ENCODE measurements at regions not wholly inside any gene's neighbourhood (a gene's known extent, or its start where the extent isn't known, plus 50 kb on each side); places are given as distances from the start of the nearest gene placed in this dataset.
"Not testable (repeated sequence)": the region's sequence is repeated elsewhere in the genome, so short reads cannot be mapped to it uniquely, and the experiment has no call there.

- no peak for DNase-seq (ENCODE audit: low read depth)
Observed at GRCh38 chr2:21854938-21855337, 731.2 kb downstream of the TDRD15 start.

- DNase-seq (ENCODE audit: low read depth) = no peak
Observed at GRCh38 chr2:21856708-21857107, 732.9 kb downstream of the TDRD15 start.

- no peak for DNase-seq (ENCODE audit: low read depth)
Observed at GRCh38 chr2:21860907-21861306, 737.1 kb downstream of the TDRD15 start.

- no peak for DNase-seq (ENCODE audit: low read depth)
Observed at GRCh38 chr2:21866316-21866715, 742.5 kb downstream of the TDRD15 start.

- no peak for DNase-seq (ENCODE audit: low read depth)
Observed at GRCh38 chr2:21887881-21888280, 764.1 kb downstream of the TDRD15 start.

GRCh38 chr2:21890041-21890440 lies 766.3 kb downstream of the TDRD15 start:
- DNase-seq (ENCODE audit: low read depth) = no peak

GRCh38 chr2:21890716-21891115 lies 766.9 kb downstream of the TDRD15 start:
- DNase-seq (ENCODE audit: low read depth) = no peak

- no peak for DNase-seq (ENCODE audit: low read depth)
Observed at GRCh38 chr2:21891191-21891590, 767.4 kb downstream of the TDRD15 start.

GRCh38 chr2:21892140-21892539 lies 768.4 kb downstream of the TDRD15 start:
- no peak for DNase-seq (ENCODE audit: low read depth)

- DNase-seq (ENCODE audit: low read depth) = no peak
Observed at GRCh38 chr2:21895200-21895599, 771.4 kb downstream of the TDRD15 start.

GRCh38 chr2:21908712-21909380 lies 785.1 kb downstream of the TDRD15 start:
- not testable (repeated sequence) for DNase-seq (ENCODE audit: low read depth)

- DNase-seq (ENCODE audit: low read depth) = no peak
Observed at GRCh38 chr2:21910832-21911507, 787.2 kb downstream of the TDRD15 start.

GRCh38 chr2:21912405-21912804 lies 788.6 kb downstream of the TDRD15 start:
- DNase-seq (ENCODE audit: low read depth) = no peak

GRCh38 chr2:21915201-21915600 lies 791.4 kb downstream of the TDRD15 start:
- DNase-seq (ENCODE audit: low read depth) = no peak

- DNase-seq (ENCODE audit: low read depth) = no peak
Observed at GRCh38 chr2:21916934-21917522, 793.3 kb downstream of the TDRD15 start.

- DNase-seq (ENCODE audit: low read depth) = no peak
Observed at GRCh38 chr2:21920721-21921120, 797.0 kb downstream of the TDRD15 start.

- no peak for DNase-seq (ENCODE audit: low read depth)
Observed at GRCh38 chr2:21924640-21925285, 801.0 kb downstream of the TDRD15 start.

- no peak for DNase-seq (ENCODE audit: low read depth)
Observed at GRCh38 chr2:21928292-21928691, 804.5 kb downstream of the TDRD15 start.

- no peak for DNase-seq (ENCODE audit: low read depth)
Observed at GRCh38 chr2:21930226-21930625, 806.5 kb downstream of the TDRD15 start.

GRCh38 chr2:21939967-21940366 lies 816.2 kb downstream of the TDRD15 start:
- DNase-seq (ENCODE audit: low read depth) = no peak

- DNase-seq (ENCODE audit: low read depth) = no peak
Observed at GRCh38 chr2:21944536-21944935, 820.8 kb downstream of the TDRD15 start.

- DNase-seq (ENCODE audit: low read depth) = no peak
Observed at GRCh38 chr2:21945658-21946057, 821.9 kb downstream of the TDRD15 start.

- DNase-seq (ENCODE audit: low read depth) = no peak
Observed at GRCh38 chr2:21947046-21947445, 823.3 kb downstream of the TDRD15 start.

All from activated T-cell treated with anti-CD3 and anti-CD28 coated beads for 24 hours (primary cell).